B cell (primary cell): ENCODE measurements at regions not wholly inside any gene's neighbourhood (a gene's known extent, or its start where the extent isn't known, plus 50 kb on each side); places are given as distances from the start of the nearest gene placed in this dataset.

Source experiments
- CTCF ChIP-seq: fragments of 200-600 bp; IDR thresholded peaks from one replicate; pipeline ENCODE4 v1.8.0; 2022; ENCODE audit warnings: antibody characterized with exemption, mild to moderate bottlenecking
- EZH2 ChIP-seq: IDR thresholded peaks from 2 replicates; pipeline ENCODE4 v1.6.1; 2012; ENCODE audit warnings: borderline replicate concordance, low read depth, mild to moderate bottlenecking, moderate library complexity, low read length; ENCODE audit not compliant: insufficient read depth, poor library complexity, severe bottlenecking

- peak; percentile 18 for TF ChIP-seq CTCF
- no peak for TF ChIP-seq EZH2
Measured at GRCh38 chr12:105705765-105706164, 375.3 kb downstream of the C12orf75 start.
